ENCODE measurements at regions not wholly inside any gene's neighbourhood (a gene's known extent, or its start where the extent isn't known, plus 50 kb on each side); places are given as distances from the start of the nearest gene placed in this dataset.
"Not testable (repeated sequence)": the region's sequence is repeated elsewhere in the genome, so short reads cannot be mapped to it uniquely, and the experiment has no call there.

DNA sequence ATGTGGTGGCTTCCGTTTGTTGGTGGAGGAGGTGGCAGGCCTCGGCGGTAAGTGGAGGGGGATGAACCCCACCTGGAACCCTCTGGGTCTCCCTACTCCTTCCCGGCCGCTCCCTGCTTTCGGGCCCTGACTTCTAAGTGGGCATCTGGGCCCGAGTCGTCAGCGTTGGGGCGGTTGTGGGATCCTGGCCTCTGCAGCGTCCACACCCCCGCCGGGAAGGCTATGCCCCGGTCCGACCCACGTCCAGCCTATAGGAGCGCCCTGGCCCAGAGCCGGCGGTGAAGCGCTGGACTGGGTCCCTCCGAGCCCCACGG lies 986.3 kb downstream of the TUBA3C start:
- TF ChIP-seq, protein P1, sequence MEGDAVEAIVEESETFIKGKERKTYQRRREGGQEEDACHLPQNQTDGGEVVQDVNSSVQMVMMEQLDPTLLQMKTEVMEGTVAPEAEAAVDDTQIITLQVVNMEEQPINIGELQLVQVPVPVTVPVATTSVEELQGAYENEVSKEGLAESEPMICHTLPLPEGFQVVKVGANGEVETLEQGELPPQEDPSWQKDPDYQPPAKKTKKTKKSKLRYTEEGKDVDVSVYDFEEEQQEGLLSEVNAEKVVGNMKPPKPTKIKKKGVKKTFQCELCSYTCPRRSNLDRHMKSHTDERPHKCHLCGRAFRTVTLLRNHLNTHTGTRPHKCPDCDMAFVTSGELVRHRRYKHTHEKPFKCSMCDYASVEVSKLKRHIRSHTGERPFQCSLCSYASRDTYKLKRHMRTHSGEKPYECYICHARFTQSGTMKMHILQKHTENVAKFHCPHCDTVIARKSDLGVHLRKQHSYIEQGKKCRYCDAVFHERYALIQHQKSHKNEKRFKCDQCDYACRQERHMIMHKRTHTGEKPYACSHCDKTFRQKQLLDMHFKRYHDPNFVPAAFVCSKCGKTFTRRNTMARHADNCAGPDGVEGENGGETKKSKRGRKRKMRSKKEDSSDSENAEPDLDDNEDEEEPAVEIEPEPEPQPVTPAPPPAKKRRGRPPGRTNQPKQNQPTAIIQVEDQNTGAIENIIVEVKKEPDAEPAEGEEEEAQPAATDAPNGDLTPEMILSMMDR (IDR thresholded peaks at IDR 0.05; ENCODE audit: extremely low read depth in 1 of 2, insufficient read depth in 1 of 2, low read depth in 1 of 2, low read length in 2 of 2) = not testable (repeated sequence)
- TF ChIP-seq POLR2A (IDR thresholded peaks at IDR 0.05; ENCODE audit: low read depth, low read length); EZH2 (IDR thresholded peaks at IDR 0.05; ENCODE audit: borderline replicate concordance, low read depth, low read length, severe bottlenecking); POLR2AphosphoS5 (IDR thresholded peaks at IDR 0.05; ENCODE audit: insufficient read depth, low read depth, low read length); GATA2 (IDR thresholded peaks at IDR 0.05; ENCODE audit: insufficient read depth, insufficient read length, low read depth, low read length); FOS (IDR thresholded peaks at IDR 0.05; ENCODE audit: borderline replicate concordance, insufficient read depth, low read length); MYC (IDR thresholded peaks at IDR 0.05; ENCODE audit: low read depth, low read length): not testable (repeated sequence)
- TF ChIP-seq, protein P2, sequence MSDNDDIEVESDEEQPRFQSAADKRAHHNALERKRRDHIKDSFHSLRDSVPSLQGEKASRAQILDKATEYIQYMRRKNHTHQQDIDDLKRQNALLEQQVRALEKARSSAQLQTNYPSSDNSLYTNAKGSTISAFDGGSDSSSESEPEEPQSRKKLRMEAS (IDR thresholded peaks at IDR 0.05; ENCODE audit: insufficient read depth, insufficient read length) = not testable (repeated sequence)
